ENCODE measurements at regions not wholly inside any gene's neighbourhood (a gene's known extent, or its start where the extent isn't known, plus 50 kb on each side); places are given as distances from the start of the nearest gene placed in this dataset.
A peak's percentile ranks its signal among the peaks of the same experiment; 100 is the strongest.
"Not testable (repeated sequence)": the region's sequence is repeated elsewhere in the genome, so short reads cannot be mapped to it uniquely, and the experiment has no call there.

GRCh38 chr7:66502230-66503035 is 126.2 kb upstream of the KCTD7 start:
- no peak for DNase-seq (ENCODE audit: low read depth in 2 of 3, low spot score in 2 of 3)

- DNase-seq (ENCODE audit: low read depth in 2 of 3, low spot score in 2 of 3) = no peak
Measured at GRCh38 chr7:66503036-66503370, 125.7 kb upstream of the KCTD7 start.

- no peak for DNase-seq (ENCODE audit: low read depth in 2 of 3, low spot score in 2 of 3)
Measured at GRCh38 chr7:66503551-66504031, 125.1 kb upstream of the KCTD7 start.

- DNase-seq (ENCODE audit: low read depth in 2 of 3, low spot score in 2 of 3) = no peak
Measured at GRCh38 chr7:66504131-66504530, 124.5 kb upstream of the KCTD7 start.

- DNase-seq (ENCODE audit: low read depth in 2 of 3, low spot score in 2 of 3) = no peak
Measured at GRCh38 chr7:66505009-66505408, 123.7 kb upstream of the KCTD7 start.

- peak in 2 of 3 donors; percentile 26 to 32 for DNase-seq (ENCODE audit: low read depth in 2 of 3, low spot score in 2 of 3)
Measured at GRCh38 chr7:66505531-66506451, 122.9 kb upstream of the KCTD7 start.

- DNase-seq (ENCODE audit: low read depth in 2 of 3, low spot score in 2 of 3) = not testable (repeated sequence)
Measured at GRCh38 chr7:66506703-66507102, 122.0 kb upstream of the KCTD7 start.

- no peak for DNase-seq (ENCODE audit: low read depth in 2 of 3, low spot score in 2 of 3)
Measured at GRCh38 chr7:66507764-66508296, 120.9 kb upstream of the KCTD7 start.

GRCh38 chr7:66508431-66508830 is 120.2 kb upstream of the KCTD7 start:
- DNase-seq (ENCODE audit: low read depth in 2 of 3, low spot score in 2 of 3) = no peak

- no peak for DNase-seq (ENCODE audit: low read depth in 2 of 3, low spot score in 2 of 3)
Measured at GRCh38 chr7:66514050-66514449, 114.6 kb upstream of the KCTD7 start.

- DNase-seq (ENCODE audit: low read depth in 2 of 3, low spot score in 2 of 3) = no peak
Measured at GRCh38 chr7:66517212-66517909, 111.3 kb upstream of the KCTD7 start.

- DNase-seq (ENCODE audit: low read depth in 2 of 3, low spot score in 2 of 3) = no peak
Measured at GRCh38 chr7:66518151-66518691, 110.5 kb upstream of the KCTD7 start.

- no peak for DNase-seq (ENCODE audit: low read depth in 2 of 3, low spot score in 2 of 3)
Measured at GRCh38 chr7:66521675-66522074, 107.0 kb upstream of the KCTD7 start.

GRCh38 chr7:66522518-66522917 is 106.2 kb upstream of the KCTD7 start:
- DNase-seq (ENCODE audit: low read depth in 2 of 3, low spot score in 2 of 3) = peak in 1 of 3 donors; percentile 31

GRCh38 chr7:66523409-66523808 is 105.3 kb upstream of the KCTD7 start:
- DNase-seq (ENCODE audit: low read depth in 2 of 3, low spot score in 2 of 3) = peak in 1 of 3 donors; percentile 20

GRCh38 chr7:66524738-66525137 is 103.9 kb upstream of the KCTD7 start:
- no peak for DNase-seq (ENCODE audit: low read depth in 2 of 3, low spot score in 2 of 3)

GRCh38 chr7:66526782-66527181 is 101.9 kb upstream of the KCTD7 start:
- DNase-seq (ENCODE audit: low read depth in 2 of 3, low spot score in 2 of 3) = not testable (repeated sequence)

GRCh38 chr7:66528652-66529051 is 100.0 kb upstream of the KCTD7 start:
- no peak for DNase-seq (ENCODE audit: low read depth in 2 of 3, low spot score in 2 of 3)

GRCh38 chr7:66529883-66530610 is 98.6 kb upstream of the KCTD7 start:
- DNase-seq (ENCODE audit: low read depth in 2 of 3, low spot score in 2 of 3) = peak in 1 of 3 donors; percentile 39

All from hematopoietic multipotent progenitor cell (in vitro differentiated cells).